GM19372 (cell line): ENCODE measurements at regions not wholly inside any gene's neighbourhood (a gene's known extent, or its start where the extent isn't known, plus 50 kb on each side); places are given as distances from the start of the nearest gene placed in this dataset.

Experiments
- ATAC-seq: cut with Tn5 transposase; IDR thresholded peaks from one replicate; pipeline ENCODE4 v1.9.1; 2021; ENCODE audit warnings: mild to moderate bottlenecking, low read depth, moderate library complexity; ENCODE audit not compliant: unreplicated experiment

GRCh38 chr2:153213022-153213421 is 265.5 kb downstream of the RPRM start:
- ATAC-seq = no peak

GRCh38 chr2:153197402-153198386 is 280.9 kb downstream of the RPRM start:
- ATAC-seq = no peak

- no peak for ATAC-seq
Observed at GRCh38 chr2:153196378-153197058, 282.0 kb downstream of the RPRM start.

GRCh38 chr2:153195342-153195741 is 283.2 kb downstream of the RPRM start:
- no peak for ATAC-seq

- ATAC-seq = no peak
Observed at GRCh38 chr2:153189091-153189888, 289.3 kb downstream of the RPRM start.

- no peak for ATAC-seq
Observed at GRCh38 chr2:153179808-153180207, 298.8 kb downstream of the RPRM start.

GRCh38 chr2:153169609-153170008 is 309.0 kb downstream of the RPRM start:
- ATAC-seq = no peak

GRCh38 chr2:153165021-153165420 is 313.5 kb downstream of the RPRM start:
- no peak for ATAC-seq

- ATAC-seq = no peak
Observed at GRCh38 chr2:153163055-153163454, 315.5 kb downstream of the RPRM start.

- ATAC-seq = no peak
Observed at GRCh38 chr2:153156743-153157142, 321.8 kb downstream of the RPRM start.

- ATAC-seq = no peak
Observed at GRCh38 chr2:153152036-153152435, 326.5 kb downstream of the RPRM start.

- ATAC-seq = no peak
Observed at GRCh38 chr2:153145470-153145978, 333.0 kb downstream of the RPRM start.

GRCh38 chr2:153143540-153143939 is 335.0 kb downstream of the RPRM start:
- no peak for ATAC-seq

- no peak for ATAC-seq
Observed at GRCh38 chr2:153140498-153140897, 338.1 kb downstream of the RPRM start.

- no peak for ATAC-seq
Observed at GRCh38 chr2:153138651-153139375, 339.7 kb downstream of the RPRM start.

GRCh38 chr2:153136216-153136615 is 342.3 kb downstream of the RPRM start:
- no peak for ATAC-seq

- ATAC-seq = no peak
Observed at GRCh38 chr2:153134725-153135124, 343.8 kb downstream of the RPRM start.

- no peak for ATAC-seq
Observed at GRCh38 chr2:153133716-153134115, 344.8 kb downstream of the RPRM start.

- no peak for ATAC-seq
Observed at GRCh38 chr2:153132418-153132817, 346.1 kb downstream of the RPRM start.

GRCh38 chr2:153115141-153115540 is 363.4 kb downstream of the RPRM start:
- no peak for ATAC-seq
